Fibroblast of skin of back (primary cell): ENCODE measurements at regions not wholly inside any gene's neighbourhood (a gene's known extent, or its start where the extent isn't known, plus 50 kb on each side); places are given as distances from the start of the nearest gene placed in this dataset.
"Not testable (repeated sequence)": the region's sequence is repeated elsewhere in the genome, so short reads cannot be mapped to it uniquely, and the experiment has no call there.

Source experiments
- DNase-seq: peaks from one replicate; pipeline ENCODE4 v3.0.0-alpha.2; 2013

DNA sequence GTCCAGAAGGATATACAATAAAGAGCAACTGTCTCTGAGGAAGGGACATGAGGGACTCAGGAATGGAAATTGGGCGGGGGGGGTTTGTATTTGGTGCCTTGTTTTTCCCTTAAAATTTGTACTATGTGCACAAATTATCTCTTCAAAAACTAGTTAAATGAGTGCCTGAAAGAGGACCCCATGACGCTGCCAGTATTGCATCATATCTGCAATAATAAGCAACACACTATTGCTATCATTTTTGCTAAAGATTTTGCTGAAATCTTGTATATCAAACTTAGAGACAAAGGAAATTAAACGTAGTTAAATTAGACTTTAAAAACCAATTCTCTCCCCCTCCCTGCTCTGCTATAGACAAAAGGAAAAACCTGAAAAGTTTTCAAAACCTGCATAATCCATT is 89.7 kb upstream of the SLC30A5 start:
- DNase-seq: no peak

DNA sequence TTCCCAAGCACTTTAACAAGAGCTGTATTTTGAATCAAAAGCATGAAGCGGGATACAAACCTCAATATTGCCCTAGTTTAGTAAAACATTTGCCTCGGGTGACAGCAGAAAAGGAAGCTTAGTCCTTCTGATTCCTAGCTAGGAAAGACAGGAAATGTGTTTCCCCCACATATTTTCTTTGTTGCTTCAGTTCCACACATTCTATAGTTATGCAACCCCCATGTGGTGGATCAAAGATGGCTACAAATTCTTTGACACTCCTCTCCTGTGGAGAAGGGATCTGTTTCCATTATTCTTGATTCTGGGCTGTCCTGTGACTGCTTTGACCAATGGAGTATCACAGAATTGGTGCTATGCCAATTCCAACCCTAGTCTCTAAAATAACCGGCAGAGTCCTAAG is 89.1 kb upstream of the SLC30A5 start:
- DNase-seq: peak; percentile 45

GRCh38 chr5:69006030-69006429 is 87.8 kb upstream of the SLC30A5 start:
- DNase-seq: no peak

- peak; percentile 4 for DNase-seq
These were observed 86.7 kb upstream of the SLC30A5 start for GRCh38 chr5:69007163-69007562.

GRCh38 chr5:69007726-69008368 is 86.0 kb upstream of the SLC30A5 start:
- peak; percentile 38 for DNase-seq

DNA sequence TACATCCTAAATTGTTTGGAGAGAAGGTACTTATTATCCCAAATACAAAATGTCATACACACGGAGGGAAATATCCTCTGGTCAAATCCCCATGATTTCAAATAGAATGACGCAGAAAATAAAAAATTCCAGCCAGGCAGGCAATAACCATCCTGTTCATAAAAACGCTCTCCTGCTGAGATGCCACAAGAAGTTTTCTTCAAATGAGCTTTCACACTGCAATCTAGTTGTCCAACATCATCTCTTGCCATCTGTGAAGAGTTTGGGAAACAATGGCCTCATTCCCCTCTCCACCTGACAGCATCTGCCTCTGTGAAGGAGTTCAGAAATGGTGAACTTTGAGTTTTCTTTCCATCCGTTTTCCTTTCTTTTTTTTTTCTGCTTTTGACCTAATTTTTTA is 83.3 kb upstream of the SLC30A5 start:
- DNase-seq: no peak

DNA sequence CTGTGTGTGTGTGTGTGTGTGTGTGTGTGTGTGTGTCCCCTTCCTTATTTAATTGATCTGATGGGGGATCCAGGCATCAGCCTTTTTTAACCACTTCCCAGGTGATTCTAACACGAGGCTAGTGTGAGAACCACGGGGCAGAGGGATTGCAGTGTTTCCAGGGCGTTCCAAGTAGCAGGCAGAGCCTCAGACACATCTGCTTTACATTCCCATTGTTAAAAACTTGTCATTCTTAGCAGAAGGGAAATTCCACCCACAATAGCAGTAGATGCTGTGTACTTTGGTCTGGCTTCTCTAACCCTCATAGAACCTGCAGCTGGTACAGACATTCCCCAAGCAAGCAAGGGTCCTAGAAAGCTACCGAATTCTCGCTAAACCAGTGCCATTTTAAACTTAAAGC is 81.9 kb upstream of the SLC30A5 start:
- DNase-seq: no peak

DNA sequence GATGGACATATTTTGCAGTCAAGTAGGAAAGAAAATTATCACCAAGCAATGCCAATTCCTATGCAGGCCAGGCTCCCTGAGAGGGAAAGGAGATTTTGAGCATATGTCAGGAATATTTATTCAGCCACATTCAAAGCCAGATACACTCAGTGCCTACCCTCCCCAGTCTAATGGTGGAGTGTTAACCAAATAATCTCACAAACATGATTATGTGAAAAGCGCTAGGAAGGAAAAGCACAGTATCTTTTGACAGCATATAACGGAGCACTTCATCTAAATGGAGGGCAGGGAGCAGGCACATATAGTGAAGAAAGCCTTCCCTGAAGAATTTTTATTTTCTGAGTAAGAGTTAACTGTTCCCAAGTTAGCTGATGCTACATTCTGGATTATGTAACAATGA is 80.3 kb upstream of the SLC30A5 start:
- DNase-seq: no peak

GRCh38 chr5:69014007-69014406 is 79.8 kb upstream of the SLC30A5 start:
- not testable (repeated sequence) for DNase-seq

- no peak for DNase-seq
These were observed 74.0 kb upstream of the SLC30A5 start for GRCh38 chr5:69019668-69020375.

DNA sequence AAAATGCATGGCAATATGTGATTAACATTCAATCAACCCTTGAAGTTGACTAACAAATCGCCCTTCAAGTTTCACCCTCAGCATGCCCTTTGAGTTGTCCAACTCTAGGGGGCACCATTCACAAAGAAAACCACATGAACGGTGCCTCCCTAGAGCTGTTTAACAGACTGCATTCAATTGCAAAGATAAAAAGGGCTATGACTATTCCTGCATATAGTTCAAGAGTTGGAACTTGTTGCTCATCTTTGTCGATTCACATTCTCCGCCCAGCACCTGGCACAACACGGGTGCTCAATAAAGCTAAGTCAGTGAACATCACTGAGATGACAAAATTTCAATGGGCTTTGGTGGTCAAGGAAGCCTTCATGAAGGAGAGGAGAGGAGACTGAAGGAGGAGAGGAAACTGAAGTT is 69.6 kb upstream of the SLC30A5 start:
- peak; percentile 36 for DNase-seq

DNA sequence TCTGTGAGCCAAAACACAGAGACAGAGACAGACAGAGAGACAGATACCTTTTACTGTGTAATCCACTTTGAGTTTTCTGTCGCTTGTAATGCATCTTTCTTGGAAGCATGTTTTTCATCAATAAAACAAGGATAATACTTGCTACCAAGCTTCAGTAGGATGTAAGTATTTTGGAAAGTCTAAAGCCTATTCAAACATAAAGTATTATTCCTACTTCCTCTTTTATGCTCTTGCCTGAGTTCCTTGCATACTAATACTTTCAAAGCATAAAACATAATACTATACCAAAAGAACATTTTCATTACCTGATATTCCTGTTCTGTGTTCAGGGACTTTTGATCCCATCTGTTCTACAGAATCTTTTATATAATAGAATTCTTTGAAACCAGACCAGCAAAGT is 64.5 kb upstream of the SLC30A5 start:
- DNase-seq: no peak

DNA sequence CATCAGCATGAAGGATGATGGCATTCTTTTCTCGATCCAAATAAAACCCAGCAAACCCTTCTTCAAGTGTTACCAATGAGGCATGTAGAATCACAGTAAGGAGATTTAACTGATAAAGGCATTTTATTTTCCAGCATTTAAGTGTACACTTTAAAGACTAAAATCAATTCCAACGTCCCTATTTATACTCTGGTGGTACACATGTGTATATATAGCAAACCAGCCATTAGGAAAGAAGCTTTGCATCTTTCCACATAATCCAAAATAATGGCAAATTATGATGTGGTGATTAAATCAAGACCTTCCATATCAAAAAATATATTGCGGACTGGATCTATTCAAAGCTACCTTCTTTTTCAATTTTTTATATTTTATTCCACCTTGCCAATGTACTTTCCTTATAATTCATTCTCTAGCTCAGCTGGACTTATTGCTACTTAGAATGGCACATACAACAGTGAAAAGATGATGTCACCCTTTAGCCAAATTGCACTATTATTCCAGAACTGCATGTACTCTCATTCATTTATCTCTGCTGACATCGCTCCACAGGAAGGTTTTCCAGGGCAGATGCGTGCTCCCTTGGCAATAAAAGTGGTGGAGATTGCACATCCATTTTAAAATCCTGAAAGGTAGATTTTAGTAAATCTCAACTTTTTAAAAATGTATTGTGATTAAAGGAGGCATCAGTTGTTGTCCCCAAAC is 63.3 kb upstream of the SLC30A5 start:
- DNase-seq: peak; percentile 36

- DNase-seq: no peak
These were observed 61.8 kb upstream of the SLC30A5 start for GRCh38 chr5:69032009-69032408.

- no peak for DNase-seq
These were observed 60.1 kb upstream of the SLC30A5 start for GRCh38 chr5:69033690-69034089.

DNA sequence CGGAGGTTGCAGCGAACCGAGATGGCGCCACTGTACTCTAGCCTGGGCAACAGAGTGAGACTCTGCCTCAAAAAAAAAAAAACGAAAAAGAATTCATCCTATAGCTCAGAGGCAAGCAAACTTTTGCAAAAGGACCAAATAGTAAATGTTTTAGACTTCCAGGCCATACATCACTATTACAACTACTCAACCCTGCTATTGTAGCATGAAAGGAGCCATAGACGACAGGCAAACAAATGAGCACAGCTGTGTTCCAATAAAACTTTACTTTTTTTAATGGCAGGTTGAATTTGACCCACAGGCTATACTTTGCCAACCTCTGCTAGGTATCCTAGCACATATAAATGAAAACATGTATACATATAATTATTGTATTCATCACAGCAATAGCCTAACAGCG is 58.9 kb upstream of the SLC30A5 start:
- no peak for DNase-seq

DNA sequence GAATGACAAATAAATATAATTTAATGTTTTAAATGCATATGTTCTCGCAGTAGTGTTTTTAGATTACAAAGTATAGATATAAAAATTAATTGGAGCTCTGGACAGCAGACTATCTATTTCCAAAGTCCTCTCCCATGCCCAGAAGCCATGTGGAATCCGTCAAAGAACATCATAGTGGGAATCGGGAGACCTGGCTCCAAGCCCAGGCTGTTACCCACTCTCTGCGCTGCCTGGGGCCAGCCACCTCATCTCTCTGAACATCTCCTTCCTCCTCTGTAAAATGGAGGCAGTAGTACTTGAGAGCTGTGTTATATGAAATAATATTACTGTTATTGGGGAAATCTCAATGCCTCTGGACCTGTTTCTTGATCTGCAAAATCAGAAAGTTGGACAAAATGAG is 58.1 kb upstream of the SLC30A5 start:
- DNase-seq: no peak

DNA sequence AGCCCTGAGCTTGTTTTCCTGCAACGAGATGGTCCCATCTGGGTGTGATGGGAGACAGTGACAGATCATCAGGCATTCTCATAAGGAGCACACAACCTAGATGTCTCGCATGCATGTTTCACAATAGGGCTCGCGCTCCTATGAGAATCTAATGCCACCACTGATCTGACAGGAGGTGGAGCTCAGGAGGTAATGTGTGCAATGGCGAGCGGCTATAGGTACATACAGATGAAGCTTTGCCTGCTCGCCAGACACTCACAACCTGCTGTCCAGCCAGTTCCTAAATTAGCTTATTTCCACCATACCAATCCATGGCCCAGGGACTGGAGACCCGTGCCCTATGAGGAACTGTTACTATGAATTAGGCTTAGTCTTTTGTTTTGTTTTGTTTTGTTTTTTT is 55.3 kb upstream of the SLC30A5 start:
- DNase-seq: no peak

DNA sequence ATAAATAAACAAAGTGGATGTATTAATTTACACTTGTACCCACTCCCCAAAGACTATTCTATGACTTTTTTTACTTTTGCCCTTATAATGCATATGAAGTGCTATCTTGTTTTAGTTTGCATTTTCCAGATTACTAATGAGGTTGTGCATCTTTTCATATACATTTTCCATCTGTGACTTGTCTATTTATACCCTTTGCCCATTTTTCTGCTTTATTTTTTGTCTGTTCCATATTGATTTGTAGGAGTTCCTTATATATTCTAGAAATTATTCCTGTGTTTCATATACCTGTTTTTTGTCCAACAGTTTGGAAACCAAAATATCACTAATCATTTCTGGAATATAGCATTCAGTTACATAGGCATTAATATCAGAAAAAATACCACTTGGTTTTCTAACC is 54.0 kb upstream of the SLC30A5 start:
- no peak for DNase-seq

GRCh38 chr5:69042500-69042899 is 51.3 kb upstream of the SLC30A5 start:
- no peak for DNase-seq

- DNase-seq: peak; percentile 83
These were observed 50.7 kb upstream of the SLC30A5 start for GRCh38 chr5:69042915-69043654.

DNA sequence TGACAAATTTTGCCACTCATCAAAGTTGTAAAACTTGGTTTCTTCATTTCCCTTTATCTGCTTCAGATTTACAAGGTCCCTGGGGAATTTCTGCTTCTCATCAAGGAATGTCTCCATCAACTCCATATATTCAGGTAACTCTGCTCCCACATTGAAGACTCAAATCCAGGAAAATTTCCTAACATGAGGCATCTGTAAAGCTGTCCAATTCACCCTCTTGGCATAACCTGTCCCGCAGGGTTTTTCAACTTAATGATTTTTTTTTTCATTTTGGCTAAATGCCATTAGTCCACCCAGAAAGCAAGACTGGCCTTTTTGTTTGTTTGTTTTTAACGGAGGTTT is 50.2 kb upstream of the SLC30A5 start:
- DNase-seq: no peak
